Kidney (tissue), 13 donors: ENCODE measurements at regions not wholly inside any gene's neighbourhood (a gene's known extent, or its start where the extent isn't known, plus 50 kb on each side); places are given as distances from the start of the nearest gene placed in this dataset.

Source experiments
- DNase-seq, 5 donors: peaks; one replicate each; pipeline ENCODE4 v3.0.0-alpha.2; 2013 to 2020
- FAIRE-seq: peaks from 2 replicates; lab custom pipeline; 2012; peaks lifted over from hg19 to GRCh38; lab: Jason Lieb, UNC
- H3K27ac ChIP-seq, 2 donors: one replicate each; pipeline ENCODE4 v1.7.0; 2013; ENCODE audit warnings: low read depth in 2 of 2, low read length in 2 of 2, inconsistent platforms in 1 of 2
- H3K27me3 ChIP-seq: one replicate; pipeline ENCODE4 v1.7.1; 2013; ENCODE audit warnings: low read length, inconsistent platforms; ENCODE audit not compliant: control insufficient read depth, insufficient read depth
- H3K36me3 ChIP-seq, 3 donors: one replicate each; pipeline versions ENCODE4 v1.7.0 to v1.7.1; 2013; ENCODE audit warnings: low read length in 3 of 3, control low read depth in 1 of 3, inconsistent platforms in 1 of 3; ENCODE audit not compliant: insufficient read depth in 3 of 3, control insufficient read depth in 2 of 3
- H3K4me1 ChIP-seq, 3 donors: one replicate each; pipeline versions ENCODE4 v1.7.0 to v1.7.1; 2013; ENCODE audit warnings: low read length in 3 of 3, inconsistent platforms in 1 of 3, low read depth in 1 of 3; ENCODE audit not compliant: control insufficient read depth in 2 of 3, insufficient read depth in 2 of 3
- H3K4me3 ChIP-seq, 3 donors: one replicate each; pipeline versions ENCODE4 v1.7.0 to v1.8.1; 2013; ENCODE audit warnings: low read length in 3 of 3, control low read depth in 1 of 3, inconsistent platforms in 1 of 3
- H3K9ac ChIP-seq, 3 donors: one replicate each; pipeline versions ENCODE4 v1.7.0 to v1.7.1; 2013; ENCODE audit warnings: low read length in 3 of 3, control low read depth in 1 of 3, inconsistent platforms in 1 of 3
- H3K9me3 ChIP-seq, 3 donors: one replicate each; pipeline versions ENCODE4 v1.7.0 to v1.7.1; 2013; ENCODE audit warnings: low read length in 3 of 3, control low read depth in 1 of 3, inconsistent platforms in 1 of 3; ENCODE audit not compliant: control insufficient read depth in 2 of 3, insufficient read depth in 1 of 3
- CTCF ChIP-seq: IDR thresholded peaks from 3 replicates; pipeline ENCODE4 v1.5.1; 2012; ENCODE audit warnings: mild to moderate bottlenecking, moderate library complexity, borderline replicate concordance; ENCODE audit not compliant: insufficient read depth; ENCODE audit errors: extremely low read depth
- intact Hi-C: fragments of 100-400 bp; cut with DNase I; formaldehyde crosslinking; loops from one replicate; pipeline ENCODE4 v1.11.1; 2022
- donor health status: control.
- donor health status: control.
- donor health status: control.
- donor health status: control.
- donor health status: control.
- donor health status: DM: yes; HTN: yes; CAD: no.
- donor health status: Normal renal cell carcinoma (clear cell type).

- no peak for TF ChIP-seq CTCF
- Histone ChIP-seq H3K36me3 (no peaks in the 10 kb centered on the region), H3K4me1 (no peaks in the 10 kb centered on the region), H3K27ac (no peak overlapping the region), H3K9ac (no peak overlapping the region), H3K4me3 (no peak overlapping the region), H3K9me3 (no peaks in the 10 kb centered on the region), H3K27me3 (no peaks in the 10 kb centered on the region)
- no peak for FAIRE-seq
- intact Hi-C loops = no loop called here
- no peak for DNase-seq
Observed at GRCh38 chr16:64656471-64656870, 465.4 kb downstream of the CDH11 start.

- no peak for DNase-seq
- TF ChIP-seq CTCF = no peak
- Histone ChIP-seq H3K4me1 (no peaks in the 10 kb centered on the region), H3K36me3 (no peaks in the 10 kb centered on the region), H3K9me3 (no peaks in the 10 kb centered on the region), H3K4me3 (no peak overlapping the region), H3K9ac (no peak overlapping the region), H3K27ac (no peak overlapping the region), H3K27me3 (no peaks in the 10 kb centered on the region)
- intact Hi-C loops = no loop called here
- FAIRE-seq = no peak
Observed at GRCh38 chr16:64654178-64654577, 467.7 kb downstream of the CDH11 start.

GRCh38 chr16:64648282-64648681 is 473.6 kb downstream of the CDH11 start:
- no peaks in the 10 kb centered on the region for H3K27me3 ChIP-seq
- no peak overlapping the region for H3K9ac ChIP-seq
- FAIRE-seq = no peak
- no peaks in the 10 kb centered on the region for H3K36me3 ChIP-seq
- H3K4me1 ChIP-seq = no peaks in the 10 kb centered on the region
- H3K9me3 ChIP-seq = peaks cover 0 to 2% (median 0%) of the 10 kb centered on the region in 3 donors
- intact Hi-C loops = no loop called here
- no peak overlapping the region for H3K4me3 ChIP-seq
- no peak for TF ChIP-seq CTCF
- H3K27ac ChIP-seq = no peak overlapping the region
- no peak for DNase-seq

GRCh38 chr16:64641343-64641742 is 480.5 kb downstream of the CDH11 start:
- DNase-seq = no peak
- no peak for FAIRE-seq
- H3K27ac ChIP-seq = no peak overlapping the region
- peaks cover 0 to 2% (median 0%) of the 10 kb centered on the region in 3 donors for H3K9me3 ChIP-seq
- H3K4me1 ChIP-seq = no peaks in the 10 kb centered on the region
- no peak overlapping the region for H3K4me3 ChIP-seq
- H3K9ac ChIP-seq = no peak overlapping the region
- intact Hi-C loops = no loop called here
- H3K27me3 ChIP-seq = no peaks in the 10 kb centered on the region
- H3K36me3 ChIP-seq = no peaks in the 10 kb centered on the region
- no peak for TF ChIP-seq CTCF
